ENCODE measurements at regions not wholly inside any gene's neighbourhood (a gene's known extent, or its start where the extent isn't known, plus 50 kb on each side); places are given as distances from the start of the nearest gene placed in this dataset.

- POLR2A ChIA-PET, result no interaction called here
- CTCF ChIA-PET, result no interaction called here
- Histone ChIP-seq H3K4me1 (ENCODE audit: control insufficient read depth, extremely low read depth, insufficient read depth, low read length) (no peaks in the 10 kb centered on the region), H3K36me3 (ENCODE audit: control insufficient read depth in 2 of 2, extremely low read depth in 1 of 2, insufficient read depth in 2 of 2, low read length in 2 of 2) (no peaks in the 10 kb centered on the region), H3K27ac (ENCODE audit: insufficient read depth, low read depth, low read length) (no peak overlapping the region), H3K27me3 (ENCODE audit: control insufficient read depth in 2 of 2, insufficient read depth in 2 of 2, low read length in 2 of 2) (no peaks in the 10 kb centered on the region), H3K9ac (replicated peaks; ENCODE audit: extremely low read depth, insufficient read depth, low read length) (no peak overlapping the region), H3K9me3 (replicated peaks; ENCODE audit: control insufficient read depth, insufficient read depth, low read length) (no peaks in the 10 kb centered on the region), H3K4me2 (ENCODE audit: insufficient read depth, low read length) (no peak overlapping the region), H3K79me2 (ENCODE audit: control insufficient read depth, insufficient read depth, low read length) (no peaks in the 10 kb centered on the region), H3K4me3 (replicated peaks in 1 of 3; ENCODE audit: insufficient read depth in 1 of 3, low read depth in 1 of 3, low read length in 3 of 3) (no peak overlapping the region), H3K9me1 (replicated peaks; ENCODE audit: control insufficient read depth, extremely low read depth, insufficient read depth, low read length) (no peaks in the 10 kb centered on the region), H2AFZ (ENCODE audit: low read depth, low read length) (no peak overlapping the region), H4K20me1 (replicated peaks; ENCODE audit: control insufficient read depth, extremely low read depth, insufficient read depth, low read length) (no peaks in the 10 kb centered on the region)
- FAIRE-seq, result no peak
- TF ChIP-seq POLR2A (IDR thresholded peaks at IDR 0.05; ENCODE audit: low read depth, low read length) (no peak), MAX (IDR thresholded peaks at IDR 0.05; ENCODE audit: insufficient read depth, insufficient read length) (no peak), EZH2 (IDR thresholded peaks at IDR 0.05; ENCODE audit: borderline replicate concordance, low read depth, low read length, severe bottlenecking) (no peak), POLR2AphosphoS5 (IDR thresholded peaks at IDR 0.05; ENCODE audit: insufficient read depth, low read depth, low read length) (no peak), FOS (IDR thresholded peaks at IDR 0.05; ENCODE audit: borderline replicate concordance, insufficient read depth, low read length) (no peak), JUN (IDR thresholded peaks at IDR 0.05; ENCODE audit: borderline replicate concordance, insufficient read depth, insufficient read length, low read depth) (no peak), MYC (IDR thresholded peaks at IDR 0.05; ENCODE audit: low read depth, low read length) (no peak), GATA2 (IDR thresholded peaks at IDR 0.05; ENCODE audit: insufficient read depth, insufficient read length, low read depth, low read length) (no peak), CTCF (IDR thresholded peaks at IDR 0.05; ENCODE audit: extremely low read depth in 1 of 2, insufficient read depth in 1 of 2, low read depth in 1 of 2, low read length in 2 of 2) (no peak)
- dilution Hi-C loops (cut with MboI; ENCODE audit: extremely low pct_ligation_motif_present, low sequenced_read_pairs), result no loop called here
- intact Hi-C loops (cut with micrococcal nuclease), result no loop called here
- no peak for DNase-seq (ENCODE audit: low read depth, low spot score)
- no TSS peak for BruUV-seq (replicated peaks)
Measured at GRCh38 chr14:34177466-34177865, 226.6 kb upstream of the EGLN3 start.

All from endothelial cell of umbilical vein (primary cell).